NCI-H446 (cell line): ENCODE measurements at regions not wholly inside any gene's neighbourhood (a gene's known extent, or its start where the extent isn't known, plus 50 kb on each side); places are given as distances from the start of the nearest gene placed in this dataset.

Source experiments
- DNase-seq, 2 experiments: peaks; one replicate each; lab custom pipeline; 2025; lab: John Stamatoyannopoulos, UW

DNA sequence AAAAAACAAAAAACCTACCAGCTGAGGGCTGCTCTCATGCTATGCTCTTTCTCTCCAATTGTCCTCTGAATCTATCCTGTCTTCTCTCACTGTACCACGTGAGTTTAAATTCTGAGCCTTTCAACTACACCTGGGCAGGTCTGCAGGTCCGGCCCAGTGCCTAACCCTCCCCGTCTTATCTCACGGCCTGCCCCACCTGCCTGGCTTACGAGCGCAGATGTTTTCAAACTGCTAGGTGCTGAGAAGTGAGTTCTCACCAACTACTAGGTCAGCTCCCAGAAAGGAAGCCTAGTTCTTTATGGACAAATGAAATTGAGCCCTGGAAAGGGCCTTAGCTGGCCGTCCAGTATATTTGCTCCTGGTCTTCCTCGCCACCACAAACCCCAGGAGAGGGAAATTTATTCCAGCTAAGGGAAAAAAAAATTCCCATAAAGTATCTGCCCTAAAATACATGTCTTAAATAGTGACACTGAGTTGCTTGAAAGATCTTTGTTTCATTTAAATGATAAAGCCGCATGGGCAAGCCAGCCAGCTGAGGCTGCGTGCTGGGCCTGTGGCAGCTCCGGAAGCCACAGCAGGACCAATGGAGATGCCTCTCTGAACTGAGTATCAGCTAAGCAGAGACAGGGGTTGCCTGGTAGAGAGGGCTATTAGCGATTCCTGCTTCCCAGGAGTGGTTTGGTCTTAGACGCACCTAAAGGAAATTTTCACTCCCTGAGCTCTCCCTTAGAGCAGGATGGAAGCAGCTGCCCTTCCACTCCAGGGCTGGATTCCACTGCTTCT lies 92.5 kb upstream of the NCK2 start:
- DNase-seq: no peak

DNA sequence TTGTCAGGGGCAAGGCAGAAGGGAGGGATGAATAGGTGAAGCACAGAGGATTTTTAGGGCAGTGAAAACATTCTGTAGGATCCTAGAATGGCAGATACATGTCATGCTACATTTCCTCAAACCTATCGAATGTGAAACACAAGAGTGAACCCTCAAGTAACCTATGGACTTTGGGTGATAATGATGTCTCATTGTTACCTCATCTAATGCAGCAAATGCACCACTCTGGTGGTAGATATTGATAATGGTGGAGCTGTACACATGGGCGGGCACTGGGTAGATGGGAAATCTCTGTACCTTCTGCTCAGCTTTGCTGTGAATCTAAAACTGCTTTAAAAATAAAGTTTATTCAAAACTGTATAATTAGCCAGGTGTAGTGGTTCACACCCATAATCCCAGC lies 95.2 kb upstream of the NCK2 start:
- DNase-seq: no peak

DNA sequence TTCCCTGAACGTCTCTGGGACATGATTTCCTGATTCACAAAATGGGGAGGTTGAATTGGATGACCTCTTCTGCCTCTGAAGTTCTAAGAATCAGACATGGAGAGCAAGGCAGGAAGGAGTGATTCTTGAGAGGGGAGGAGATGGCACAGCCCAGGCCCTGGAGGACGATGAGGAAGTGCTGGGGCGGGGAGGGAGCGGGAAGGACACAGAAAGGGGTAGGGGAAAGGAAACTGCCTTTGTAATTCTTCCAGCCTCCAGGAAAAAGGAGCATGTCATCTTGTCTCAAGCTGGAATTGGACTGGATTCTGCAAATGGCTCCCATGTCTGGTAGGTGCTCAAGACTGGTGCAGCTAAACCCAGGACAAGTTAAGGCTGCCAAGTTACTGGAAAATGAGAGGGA lies 97.0 kb upstream of the NCK2 start:
- DNase-seq: no peak

DNA sequence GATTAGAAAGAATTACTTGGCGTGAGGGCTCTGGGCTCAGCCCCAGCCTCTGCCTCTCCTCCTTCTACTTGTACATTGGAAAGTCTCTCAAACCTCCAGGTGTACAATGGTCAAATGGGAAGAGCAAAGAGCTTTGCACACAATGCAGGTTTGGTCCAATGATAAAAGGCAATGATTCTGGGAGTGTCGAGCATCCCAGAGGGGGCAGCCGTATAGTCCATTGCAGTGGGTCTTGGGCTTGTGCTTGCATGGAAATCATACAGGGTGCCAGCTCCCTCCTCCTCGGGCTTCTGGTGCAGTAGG lies 98.0 kb upstream of the NCK2 start:
- DNase-seq: no peak

DNA sequence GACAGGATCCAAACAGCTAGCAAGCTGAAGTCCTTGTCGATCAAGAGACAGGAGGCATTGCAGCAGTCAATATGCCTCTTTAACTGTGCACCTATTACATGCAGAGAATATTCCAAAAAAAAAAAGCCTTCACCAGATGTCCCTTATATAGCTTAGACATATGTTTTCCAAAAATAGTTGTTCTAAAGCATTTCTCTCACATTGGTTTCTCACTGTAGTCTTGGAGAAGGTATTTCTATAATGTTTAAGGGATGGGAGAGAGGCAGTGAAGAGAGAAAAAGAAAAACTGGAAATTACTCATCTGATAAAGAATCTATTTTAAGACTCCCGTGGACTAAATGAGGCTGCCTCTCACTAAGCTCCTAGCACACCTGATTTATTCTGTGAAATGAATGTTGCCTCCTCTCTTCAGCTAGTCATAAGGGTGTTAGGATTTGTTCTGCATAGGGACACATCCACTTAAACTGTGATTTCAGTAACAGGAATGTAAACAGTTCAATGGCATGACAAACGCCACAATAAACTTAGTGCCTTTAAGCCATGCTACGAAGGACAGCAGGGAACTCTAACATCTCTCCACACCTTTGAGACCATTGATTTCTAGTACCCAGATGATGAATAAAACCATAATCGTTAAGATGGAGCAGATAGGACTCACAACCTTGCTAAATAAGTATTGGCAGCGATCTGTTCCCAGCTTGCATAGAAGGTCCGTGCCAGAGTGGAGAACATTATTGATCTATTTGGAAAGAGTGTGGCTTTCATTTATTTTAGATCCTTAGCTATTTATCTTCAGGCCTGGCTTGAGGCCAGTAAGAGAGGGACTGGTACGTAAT lies 98.6 kb upstream of the NCK2 start:
- DNase-seq: no peak

DNA sequence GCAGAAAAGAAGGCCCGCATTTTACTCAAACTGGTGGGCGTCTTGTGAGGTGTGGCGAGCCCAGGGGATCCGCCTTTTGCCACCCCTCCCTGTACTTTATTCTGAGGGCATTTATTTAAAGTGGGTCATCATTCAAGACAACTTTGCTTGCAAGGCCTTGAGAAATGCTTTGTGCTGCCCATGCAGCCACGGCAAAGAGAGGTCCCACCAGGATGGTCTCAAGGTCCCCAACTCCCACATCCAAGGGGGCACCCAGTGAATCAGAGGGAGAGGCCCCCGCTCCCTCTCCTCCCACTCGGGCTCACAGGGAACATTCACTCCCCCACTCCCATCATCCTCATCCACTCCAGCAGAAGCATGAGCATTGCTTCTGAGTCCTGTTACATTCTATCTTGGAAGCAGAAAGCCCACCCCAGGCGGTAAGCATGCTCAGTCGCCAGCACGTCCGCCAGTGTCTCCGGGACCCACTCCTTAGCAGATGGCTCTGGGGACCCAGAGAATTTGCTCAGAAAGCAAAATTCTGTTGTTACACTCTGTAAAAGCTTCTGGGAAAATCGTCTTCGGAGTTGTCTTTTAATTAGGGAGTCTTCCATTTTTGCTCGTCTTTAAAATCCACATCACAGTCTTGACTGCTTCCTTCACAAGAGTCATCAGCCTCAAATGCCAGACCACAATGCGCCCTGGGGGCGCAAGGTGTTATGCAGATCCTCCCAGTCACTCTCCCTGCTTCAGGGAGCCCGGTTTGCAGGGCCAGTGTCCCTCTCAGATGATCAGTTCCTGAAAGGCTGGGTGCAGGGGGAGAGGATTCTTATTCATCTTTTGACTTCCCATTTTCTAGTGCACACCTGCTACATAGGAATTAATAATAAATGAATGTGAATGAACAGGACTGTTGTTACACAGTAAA lies 99.4 kb upstream of the NCK2 start:
- DNase-seq: no peak

DNA sequence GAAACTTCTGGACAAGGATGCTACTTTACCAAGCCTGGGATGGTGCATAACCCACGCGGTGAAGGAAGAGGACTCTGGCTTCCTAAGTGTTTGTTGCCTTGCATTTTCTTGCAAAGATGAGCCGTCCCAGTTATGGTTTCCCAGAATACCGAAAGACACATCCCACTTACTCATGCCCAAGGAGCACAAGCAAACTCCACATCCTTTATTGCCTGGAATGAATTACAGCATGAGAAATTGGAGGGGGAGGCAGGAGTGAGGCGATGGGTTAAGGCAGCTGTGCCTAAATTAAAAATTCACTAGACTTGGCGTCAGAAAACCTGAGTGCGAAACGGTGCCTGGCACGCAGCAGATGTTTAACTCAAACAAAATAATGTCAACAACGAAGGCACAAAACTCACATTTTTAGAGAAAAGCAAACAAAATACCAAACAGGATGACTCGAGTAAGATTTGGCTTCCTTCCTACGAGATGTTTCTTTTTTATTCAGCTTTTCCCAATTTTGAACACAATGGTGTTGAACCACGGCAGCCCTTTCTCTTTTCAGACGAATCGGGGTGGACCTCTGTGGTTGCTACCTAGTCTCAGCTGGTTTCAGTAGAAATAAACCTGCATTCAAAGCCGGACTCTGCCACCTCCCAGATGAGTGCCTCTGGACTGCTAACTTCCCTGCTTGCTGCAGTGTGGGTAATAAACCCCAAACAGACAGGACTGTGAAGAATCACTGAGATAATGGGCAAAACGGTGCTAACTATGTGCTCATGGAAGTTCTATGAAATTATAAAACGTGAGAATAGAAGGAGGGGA lies 100.3 kb upstream of the NCK2 start:
- peak in 1 of 2 experiments; percentile 40 for DNase-seq

DNA sequence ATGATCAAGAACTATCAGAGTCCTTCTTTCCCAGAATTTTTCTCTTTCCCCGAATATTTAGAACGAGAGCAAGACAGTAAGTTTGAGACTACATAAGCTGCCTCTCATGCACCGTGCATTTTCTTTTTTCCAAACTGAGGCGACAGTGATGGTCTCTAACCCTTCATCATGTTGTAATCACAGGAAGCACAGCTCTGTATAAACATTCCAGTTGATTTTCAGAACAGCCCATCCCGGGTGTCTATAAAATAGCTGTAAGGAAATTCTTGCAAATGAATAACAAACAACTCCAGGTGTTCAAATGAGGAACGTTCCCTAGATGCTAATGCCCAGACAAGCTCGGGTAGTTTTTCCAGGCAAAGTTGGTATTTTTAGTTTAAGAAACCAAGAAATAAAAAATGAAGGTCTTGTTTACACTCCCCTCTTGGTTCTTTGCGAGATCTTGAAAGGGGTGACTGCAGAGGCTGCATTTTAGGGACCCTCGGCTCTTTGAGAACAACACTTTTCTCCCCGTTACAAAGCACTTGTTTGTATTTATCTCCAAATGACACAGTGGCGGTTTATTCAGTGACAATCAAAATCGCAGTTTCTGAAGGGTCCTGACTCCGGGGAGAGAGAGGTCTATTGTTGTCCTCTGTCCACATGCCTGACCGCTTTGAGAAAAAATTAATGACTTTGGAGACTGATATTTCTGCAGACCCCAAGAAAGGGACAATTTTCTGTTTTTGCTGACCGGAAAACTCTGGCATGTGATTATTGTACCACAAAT lies 101.1 kb upstream of the NCK2 start:
- no peak for DNase-seq

DNA sequence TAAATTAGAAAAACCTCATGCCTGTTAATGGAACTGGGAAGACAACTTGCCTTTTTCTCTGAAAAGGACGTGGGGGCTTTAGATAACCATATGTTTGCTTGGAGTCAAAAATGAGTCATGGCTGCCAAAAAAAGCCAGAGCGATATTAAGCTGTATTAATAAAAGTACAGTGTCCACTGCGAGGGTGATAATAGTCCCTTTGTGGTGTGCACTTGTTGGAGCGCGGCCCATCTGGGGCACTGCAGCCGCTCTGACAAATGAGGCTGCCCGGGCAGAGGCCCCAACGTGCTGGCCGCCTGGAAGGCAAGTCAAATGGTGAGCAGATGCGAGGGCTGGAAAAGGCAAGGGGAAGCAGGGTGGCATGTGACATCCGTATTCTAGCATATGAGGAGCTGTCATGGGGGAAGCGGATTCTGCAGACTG lies 103.3 kb upstream of the NCK2 start:
- peak; percentile 40 to 77 for DNase-seq

DNA sequence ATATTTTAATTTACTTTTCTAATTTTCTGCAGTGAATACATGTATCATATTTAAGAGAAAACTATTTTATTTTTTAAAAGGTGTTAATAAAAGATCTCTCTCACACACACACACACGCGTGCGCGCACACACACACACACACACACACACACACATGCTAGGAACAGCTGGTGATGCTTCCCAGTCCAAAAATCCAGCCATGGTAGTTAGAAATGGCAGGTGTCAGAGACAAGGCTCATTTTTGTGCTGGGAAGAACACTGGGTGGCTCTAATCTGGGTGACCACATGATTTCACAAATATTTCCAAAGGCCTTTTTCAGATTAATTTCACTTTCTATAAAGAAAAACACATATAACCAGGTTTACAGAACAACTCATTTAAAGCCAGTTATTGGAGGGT lies 104.5 kb upstream of the NCK2 start:
- DNase-seq: no peak

DNA sequence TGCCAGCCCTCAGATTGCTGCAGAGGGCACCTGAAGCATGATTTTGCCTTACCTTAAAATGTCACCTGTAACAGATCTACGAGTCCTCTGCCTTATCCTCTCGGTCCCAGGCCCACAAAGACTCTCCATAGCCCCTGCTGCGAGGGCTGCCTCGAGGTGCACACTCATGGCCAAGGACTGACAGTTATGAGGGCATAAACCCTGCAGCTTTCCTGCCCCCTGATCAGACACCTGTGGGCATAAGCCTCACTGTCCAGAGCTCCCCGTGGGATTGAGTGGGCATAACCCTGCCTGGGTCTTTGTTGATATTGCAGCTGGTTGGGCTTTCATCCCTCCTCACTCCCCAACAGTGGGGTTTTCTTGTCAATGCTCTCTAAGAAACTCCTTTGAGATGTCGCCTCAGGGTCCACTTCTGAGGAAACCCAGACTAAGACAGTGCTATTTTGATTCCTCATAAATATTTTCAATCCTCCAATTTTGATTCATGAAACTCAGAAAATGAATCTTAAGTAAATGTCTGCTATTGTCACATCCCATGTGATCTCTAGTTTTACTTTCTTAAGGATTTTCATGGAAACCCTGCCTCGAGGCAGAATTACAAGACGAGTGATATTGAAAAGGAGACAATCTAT lies 108.5 kb upstream of the NCK2 start:
- DNase-seq: no peak

DNA sequence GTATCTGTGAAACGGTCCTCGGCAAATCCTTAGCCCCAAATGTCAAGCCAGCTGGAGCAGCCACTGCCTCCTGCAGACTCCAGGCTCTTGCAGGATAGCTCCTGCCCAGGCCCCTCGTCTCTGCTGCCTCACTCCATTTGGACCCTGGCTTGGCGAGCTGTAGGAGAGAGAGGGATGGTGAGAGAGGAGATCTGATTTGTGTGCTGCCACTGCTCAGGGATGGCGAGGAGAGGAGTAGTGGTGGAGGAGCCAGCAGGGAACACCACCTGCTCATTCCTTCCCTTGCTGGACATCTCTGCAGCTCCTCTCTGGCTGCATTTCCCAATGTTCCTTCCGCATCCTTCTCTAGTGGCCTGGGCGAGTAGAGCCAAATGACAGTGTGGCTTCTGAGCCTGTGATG lies 109.1 kb upstream of the NCK2 start:
- DNase-seq: no peak

DNA sequence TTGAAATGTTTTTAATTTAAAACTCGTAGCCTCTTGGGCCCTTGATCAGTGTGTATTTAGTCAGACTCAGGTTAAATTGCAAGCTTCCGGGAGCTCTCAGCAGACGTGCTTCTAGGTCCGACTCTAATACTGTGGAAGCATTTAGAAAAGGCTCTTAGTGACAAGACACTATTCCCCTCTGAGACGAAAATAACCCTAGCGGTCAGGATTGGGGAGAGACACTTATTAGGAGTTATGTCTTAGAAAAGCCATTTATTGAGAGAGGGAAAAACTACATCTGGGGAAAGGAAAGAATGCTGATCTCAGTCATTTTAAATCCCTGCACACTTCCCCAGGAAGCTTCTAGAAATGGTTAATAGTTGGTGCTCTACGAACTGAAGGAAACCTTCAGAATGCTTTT lies 110.5 kb upstream of the NCK2 start:
- no peak for DNase-seq

DNA sequence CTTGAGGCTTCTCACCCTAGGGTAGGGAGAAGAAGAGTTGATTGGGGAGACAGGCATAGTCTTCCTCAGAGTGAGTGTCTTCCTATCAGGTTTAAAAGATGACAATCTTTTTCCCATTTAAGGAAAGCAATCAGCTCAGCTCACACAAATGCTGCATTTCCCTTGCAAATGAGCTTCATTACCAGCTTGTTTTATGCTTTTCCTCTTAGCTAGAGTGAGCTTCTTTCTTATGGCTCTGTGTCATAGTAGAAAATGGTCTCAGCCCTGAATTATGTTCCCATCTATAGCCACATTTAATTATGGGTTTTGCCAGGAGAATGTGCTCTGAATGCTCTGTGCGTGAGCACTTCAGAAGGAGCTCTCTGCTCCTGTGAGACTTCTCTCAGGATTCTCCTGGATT lies 112.8 kb upstream of the NCK2 start:
- DNase-seq: no peak

DNA sequence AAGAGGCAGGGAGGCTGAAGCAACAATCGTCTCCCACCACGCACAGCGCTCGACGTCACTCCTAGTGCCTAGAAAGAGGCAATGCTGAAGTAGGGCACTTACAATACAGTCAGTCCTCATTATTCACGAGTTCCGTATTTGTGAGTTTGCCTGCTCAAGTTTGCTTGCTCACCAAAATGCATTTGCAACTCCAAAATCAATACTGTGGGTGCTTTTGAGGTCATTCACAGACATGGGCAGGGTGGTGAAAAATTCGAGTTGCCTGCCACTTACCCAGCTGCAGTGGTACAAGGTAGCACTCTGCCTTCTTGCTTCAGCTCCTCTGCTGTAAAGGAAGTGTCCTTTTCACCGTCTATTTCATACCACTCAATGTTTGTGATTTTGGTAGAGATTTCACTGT lies 113.7 kb upstream of the NCK2 start:
- DNase-seq: no peak

DNA sequence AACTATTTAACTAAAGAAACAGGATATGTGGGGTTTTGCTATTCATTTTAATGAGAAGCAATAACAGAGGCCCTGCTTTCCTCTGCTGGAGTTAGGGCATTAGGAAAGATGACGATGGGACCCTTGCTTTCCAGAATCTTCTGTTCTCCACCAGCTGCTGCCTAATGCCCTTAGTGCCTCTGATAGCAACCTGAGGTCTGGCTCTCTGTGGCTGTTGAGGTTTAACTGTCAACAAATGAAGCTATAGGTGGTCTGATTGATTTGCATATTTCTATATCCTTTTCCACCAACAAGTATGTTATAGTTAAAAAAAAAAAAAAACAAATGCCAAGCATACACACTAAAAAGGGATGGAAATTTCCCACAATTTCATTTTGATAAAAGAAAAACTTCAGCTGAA lies 115.1 kb upstream of the NCK2 start:
- no peak for DNase-seq

DNA sequence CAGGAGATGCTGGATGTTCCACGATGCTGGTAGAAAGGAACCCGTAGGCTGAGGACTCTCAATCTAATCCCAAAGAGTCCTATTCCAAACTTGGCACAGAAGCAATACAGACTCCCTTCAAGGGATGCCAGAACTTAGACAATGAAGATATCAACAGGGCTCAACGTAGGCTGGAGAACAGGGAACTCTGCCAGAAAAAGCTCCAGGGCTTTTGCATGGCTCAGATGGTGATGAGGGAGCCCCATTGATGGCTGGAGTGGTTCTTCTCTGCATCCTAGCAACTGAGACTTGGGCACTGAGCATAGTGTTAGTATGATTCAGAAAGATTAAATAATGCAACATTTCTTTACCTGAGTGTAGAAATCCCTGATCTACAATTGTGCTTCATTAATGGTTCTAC lies 117.2 kb upstream of the NCK2 start:
- DNase-seq: peak; percentile 17 to 66

DNA sequence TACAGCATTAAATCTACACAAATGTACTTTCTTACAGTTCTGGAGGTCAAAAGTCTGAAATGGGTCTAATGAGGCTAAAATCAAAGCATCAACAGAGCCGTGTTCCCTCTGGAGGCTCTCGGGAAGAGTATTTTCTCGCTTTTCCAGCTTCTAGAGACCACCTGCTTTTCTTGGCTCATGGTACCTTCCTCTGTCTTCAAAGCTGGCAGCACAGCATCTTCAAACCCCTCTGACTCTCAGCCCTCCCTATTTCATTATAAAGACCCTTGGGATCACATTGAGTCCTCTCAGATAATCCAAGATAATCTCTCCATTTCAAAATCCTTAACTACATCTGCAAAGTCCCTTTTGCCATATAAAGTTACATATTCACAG lies 117.8 kb upstream of the NCK2 start:
- no peak for DNase-seq

DNA sequence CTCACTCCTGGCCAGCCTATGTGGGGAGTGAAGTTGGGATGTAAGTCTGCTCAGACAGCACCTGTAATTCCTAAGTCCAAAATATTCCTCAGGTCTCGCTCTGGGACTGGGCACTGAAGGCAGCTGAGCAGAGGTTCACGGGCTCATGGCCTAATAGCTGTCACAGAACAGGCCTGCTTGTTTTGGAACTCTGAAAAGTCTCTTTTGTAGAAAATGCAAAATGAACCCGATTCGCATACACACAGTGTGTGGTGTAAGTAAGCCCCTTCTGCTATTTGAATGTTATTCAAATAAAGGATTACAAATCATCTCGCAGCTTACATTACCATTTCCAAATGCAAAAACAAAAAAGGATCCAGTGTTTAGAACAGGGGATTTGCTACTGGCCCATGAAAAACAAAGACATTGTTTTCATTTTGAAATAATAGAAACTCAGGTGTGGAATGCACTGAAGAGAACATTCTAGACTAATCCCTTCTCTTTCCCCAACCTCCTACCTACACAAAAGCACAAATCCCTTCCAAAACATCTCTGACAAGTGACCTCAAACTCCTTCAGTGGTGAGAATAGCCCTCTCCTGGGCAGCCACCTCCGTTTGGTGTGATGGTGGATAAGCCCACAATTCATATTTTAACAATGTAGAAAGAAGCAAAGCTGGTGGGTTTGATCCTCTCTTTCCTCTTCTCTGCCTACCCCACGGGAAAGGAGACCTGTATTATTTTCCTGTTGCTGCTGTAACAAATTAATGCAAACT lies 118.3 kb upstream of the NCK2 start:
- DNase-seq: no peak

DNA sequence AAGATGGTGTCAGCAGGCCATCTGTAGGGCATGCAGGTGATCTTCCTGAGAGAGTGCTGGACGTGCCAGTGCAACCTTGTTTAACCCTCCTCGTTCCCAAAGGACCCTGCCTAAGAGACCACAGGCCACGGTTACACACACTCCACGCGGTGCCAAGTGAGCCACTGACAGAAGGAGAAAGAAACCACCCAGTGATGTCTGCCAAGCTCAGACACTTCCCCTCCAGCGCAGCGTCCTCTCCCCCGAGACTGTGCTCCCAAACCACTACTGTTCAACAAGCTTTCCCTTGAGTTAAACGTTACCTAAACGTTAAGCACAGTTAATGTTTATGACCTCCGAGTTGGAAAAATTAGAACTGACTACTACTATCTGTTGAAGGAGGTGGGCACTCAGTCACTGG lies 119.1 kb upstream of the NCK2 start:
- DNase-seq: no peak
